A549 (cell line): ENCODE measurements at regions not wholly inside any gene's neighbourhood (a gene's known extent, or its start where the extent isn't known, plus 50 kb on each side); places are given as distances from the start of the nearest gene placed in this dataset.

Experiments
- ATAC-seq, 2 experiments: fragments of 200-7000 bp in 1 of 2; fragments of >200 bp in 1 of 2; cut with Nextera tagmentation in 1 of 2; cut with Tn5 transposase in 1 of 2; 3 replicates each; pipeline versions ENCODE4 v1.8.0 to v1.9.1; 2018 to 2020; ENCODE audit warnings: mild to moderate bottlenecking in 1 of 2, moderate library complexity in 1 of 2
- CTCF ChIA-PET: fragments of 300-600 bp; sonication (Branson Sonifier 250); formaldehyde crosslinking; extraction: SDS; loops from one replicate; lab custom pipeline; 2021; ENCODE audit warnings: antibody characterized with exemption, inconsistent platforms; lab: Yijun Ruan, JAX
- POLR2A ChIA-PET: fragments of 350-600 bp; formaldehyde crosslinking; extraction: SDS; loops from one replicate; lab custom pipeline; 2021; ENCODE audit warnings: antibody characterized with exemption, inconsistent platforms; lab: Yijun Ruan, JAX
- DNase-seq, 2 experiments: peaks; one replicate each; pipeline versions ENCODE4 v3.0.0 to v3.0.0-alpha.2; 2011 to 2016; ENCODE audit warnings: low read depth in 1 of 2, low spot score in 1 of 2
- FAIRE-seq: peaks from 2 replicates; lab custom pipeline; 2011; peaks lifted over from hg19 to GRCh38; lab: Jason Lieb, UNC
- H3K27ac ChIP-seq, 2 experiments: fragments of >200 bp; sonication (Bioruptor Twin); formaldehyde crosslinking; 3 replicates each; pipeline ENCODE4 v1.5.1; 2016 to 2017
- H3K4me1 ChIP-seq: fragments of >200 bp; sonication (Bioruptor Twin); formaldehyde crosslinking; 3 replicates; pipeline ENCODE4 v1.6.1; 2016
- H3K4me2 ChIP-seq: fragments of >200 bp; sonication (Bioruptor Twin); formaldehyde crosslinking; 3 replicates; pipeline ENCODE4 v1.6.1; 2016
- H3K4me3 ChIP-seq: fragments of >200 bp; sonication (Bioruptor Twin); formaldehyde crosslinking; 3 replicates; pipeline ENCODE4 v1.5.1; 2016
- H3K9me3 ChIP-seq: fragments of >200 bp; sonication (Bioruptor Twin); formaldehyde crosslinking; 3 replicates; pipeline ENCODE4 v1.6.1; 2016
- BHLHE40 ChIP-seq: IDR thresholded peaks from 2 replicates; pipeline ENCODE4 v1.6.1; 2012; ENCODE audit warnings: low read depth, low read length, inconsistent platforms
- EHMT2 ChIP-seq: fragments of 200-600 bp; sonication (generic); IDR thresholded peaks from 2 replicates; pipeline ENCODE4 v1.6.1; 2016; ENCODE audit warnings: antibody characterized with exemption, low read depth, mild to moderate bottlenecking, moderate library complexity
- ESRRA ChIP-seq: fragments of 150-350 bp; IDR thresholded peaks from 2 replicates; pipeline ENCODE4 v1.6.1; 2014; ENCODE audit warnings: mild to moderate bottlenecking, low read length, borderline replicate concordance
- FOSB ChIP-seq: fragments of 250-450 bp; sonication (Bioruptor Pico); IDR thresholded peaks from 2 replicates; pipeline ENCODE4 v1.5.0; 2020; ENCODE audit warnings: mild to moderate bottlenecking, moderate library complexity
- FOXS1 ChIP-seq: fragments of 250-450 bp; sonication (Bioruptor Pico); IDR thresholded peaks from 2 replicates; pipeline ENCODE4 v1.5.0; 2020; ENCODE audit warnings: mild to moderate bottlenecking, moderate library complexity
- GATA3 ChIP-seq: IDR thresholded peaks from 2 replicates; pipeline ENCODE4 v1.6.1; 2012; ENCODE audit warnings: borderline replicate concordance
- HDAC2 ChIP-seq: fragments of 200-600 bp; sonication (generic); IDR thresholded peaks from 2 replicates; pipeline ENCODE4 v1.6.1; 2016
- HEYL ChIP-seq: fragments of 250-450 bp; sonication (Bioruptor Pico); IDR thresholded peaks from 2 replicates; pipeline ENCODE4 v1.8.0; 2021; ENCODE audit warnings: mild to moderate bottlenecking, moderate library complexity
- HOXB13 ChIP-seq: fragments of 250-450 bp; sonication (Bioruptor Pico); IDR thresholded peaks from 2 replicates; pipeline ENCODE4 v1.5.0; 2020; ENCODE audit warnings: low read depth, mild to moderate bottlenecking, moderate library complexity
- JUNB ChIP-seq: fragments of >200 bp; sonication (Bioruptor Twin); formaldehyde crosslinking; IDR thresholded peaks from 2 replicates; pipeline ENCODE4 v1.6.1; 2016
- KDM1A ChIP-seq: fragments of 200-600 bp; sonication (generic); IDR thresholded peaks from 2 replicates; pipeline ENCODE4 v1.6.1; 2016; ENCODE audit warnings: low read depth, mild to moderate bottlenecking
- KDM5A ChIP-seq: fragments of 200-600 bp; sonication (generic); IDR thresholded peaks from 2 replicates; pipeline ENCODE4 v1.6.1; 2016; ENCODE audit warnings: antibody characterized with exemption, mild to moderate bottlenecking
- NFE2L2 ChIP-seq: fragments of 150-350 bp; conservative IDR thresholded peaks from 2 replicates; pipeline ENCODE4 v1.6.1; 2014; ENCODE audit warnings: low read length
- NR3C1 ChIP-seq: fragments of >200 bp; sonication (Bioruptor Twin); formaldehyde crosslinking; IDR thresholded peaks from 3 replicates; pipeline ENCODE4 v1.6.1; 2017
- PHF8 ChIP-seq: fragments of 200-600 bp; sonication (generic); IDR thresholded peaks from 2 replicates; pipeline ENCODE4 v1.6.1; 2016; ENCODE audit warnings: low read depth, mild to moderate bottlenecking, antibody characterized with exemption, moderate library complexity, borderline replicate concordance
- RFX5 ChIP-seq: fragments of 450-650 bp; IDR thresholded peaks from 2 replicates; pipeline ENCODE4 v1.7.1; 2014; ENCODE audit warnings: antibody characterized with exemption, mild to moderate bottlenecking, moderate library complexity
- RNF2 ChIP-seq: fragments of 200-600 bp; sonication (generic); IDR thresholded peaks from 2 replicates; pipeline ENCODE4 v1.6.1; 2016; ENCODE audit warnings: low read depth, mild to moderate bottlenecking, antibody characterized with exemption, moderate library complexity, borderline replicate concordance
- SMC3 ChIP-seq: fragments of >200 bp; sonication (Bioruptor Twin); formaldehyde crosslinking; IDR thresholded peaks from 3 replicates; pipeline ENCODE4 v1.6.1; 2018; ENCODE audit warnings: inconsistent platforms
- TP53 ChIP-seq: fragments of 250-450 bp; sonication (Bioruptor Pico); IDR thresholded peaks from 2 replicates; pipeline ENCODE4 v1.5.0; 2021; ENCODE audit warnings: mild to moderate bottlenecking, moderate library complexity
- ZC3H11A ChIP-seq: fragments of 450-650 bp; IDR thresholded peaks from 2 replicates; pipeline ENCODE4 v1.6.1; 2014; ENCODE audit warnings: antibody characterized with exemption, mild to moderate bottlenecking
- ZFP36 ChIP-seq: fragments of 450-650 bp; IDR thresholded peaks from 2 replicates; pipeline ENCODE4 v1.6.1; 2014; ENCODE audit warnings: borderline replicate concordance; ENCODE audit not compliant: partially characterized antibody
- ZNF302 ChIP-seq: fragments of 250-450 bp; sonication (Bioruptor Pico); IDR thresholded peaks from 2 replicates; pipeline ENCODE4 v1.9.0; 2021; ENCODE audit warnings: inconsistent platforms, mild to moderate bottlenecking, moderate library complexity
- ZSCAN20 ChIP-seq: fragments of 250-450 bp; sonication (Bioruptor Pico); IDR thresholded peaks from 2 replicates; pipeline ENCODE4 v1.8.0; 2022; ENCODE audit warnings: mild to moderate bottlenecking, moderate library complexity
- WGBS: methylation state at CpG from one replicate; pipeline ENCODE4 v1.1.6; 2017; ENCODE audit errors: missing lambda C conversion rate; 5-methylcytosine and 5-hydroxymethylcytosine counted together
- TF ChIP-seq, protein P1 (sequence below): fragments of 450-650 bp; IDR thresholded peaks from 2 replicates; pipeline ENCODE4 v1.6.1; 2014; ENCODE audit warnings: antibody characterized with exemption
- TF ChIP-seq, protein P2 (sequence below): fragments of >200 bp; sonication (Bioruptor Twin); formaldehyde crosslinking; IDR thresholded peaks from 3 replicates; pipeline ENCODE4 v1.5.1; 2016
- TF ChIP-seq, protein P3 (sequence below): fragments of >200 bp; sonication (Bioruptor Twin); formaldehyde crosslinking; IDR thresholded peaks from 3 replicates; pipeline ENCODE4 v1.6.1; 2016
- TF ChIP-seq, protein P4 (sequence below): IDR thresholded peaks from 2 replicates; pipeline ENCODE4 v1.6.1; 2012

DNA sequence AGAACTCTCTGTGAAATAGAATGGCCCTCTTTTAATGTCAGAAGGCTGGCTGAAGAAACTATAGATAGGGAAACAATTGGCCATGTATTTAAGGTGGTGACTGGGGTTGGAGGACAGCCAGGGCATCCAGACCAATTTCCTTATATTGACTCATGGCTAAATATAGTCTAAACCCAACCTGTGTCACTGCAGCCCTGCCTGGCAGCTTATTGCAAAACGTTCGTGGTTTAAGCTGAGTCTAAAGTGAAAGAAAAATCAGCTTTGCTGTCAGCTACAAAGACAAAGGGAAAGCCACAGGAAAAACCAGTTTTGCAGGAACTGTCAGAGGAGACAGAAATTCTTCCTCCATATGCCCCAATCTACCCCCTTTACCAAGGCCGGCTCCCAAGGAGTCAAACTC, 902.8 kb upstream of the NDST4 start:
- Histone ChIP-seq H3K4me3 (no peak overlapping the region), H3K4me2 (no peak overlapping the region), H3K27ac (no peak overlapping the region), H3K4me1 (no peaks in the 10 kb centered on the region), H3K9me3 (peaks cover 15% of the 10 kb centered on the region; the same call in 2 of the 3 replicates)
- ChIA-PET CTCF (no interaction called here), POLR2A (no interaction called here)
- no peak for FAIRE-seq
- TF ChIP-seq GATA3, result no peak
- no peak for TF ChIP-seq HDAC2
- no peak for TF ChIP-seq ZC3H11A
- TF ChIP-seq NFE2L2, result no peak
- no peak for TF ChIP-seq ZFP36
- no peak for TF ChIP-seq ZNF302 (CRISPR knock-in tag)
- TF ChIP-seq RFX5, result no peak
- no peak for TF ChIP-seq RNF2
- TF ChIP-seq, protein P1, sequence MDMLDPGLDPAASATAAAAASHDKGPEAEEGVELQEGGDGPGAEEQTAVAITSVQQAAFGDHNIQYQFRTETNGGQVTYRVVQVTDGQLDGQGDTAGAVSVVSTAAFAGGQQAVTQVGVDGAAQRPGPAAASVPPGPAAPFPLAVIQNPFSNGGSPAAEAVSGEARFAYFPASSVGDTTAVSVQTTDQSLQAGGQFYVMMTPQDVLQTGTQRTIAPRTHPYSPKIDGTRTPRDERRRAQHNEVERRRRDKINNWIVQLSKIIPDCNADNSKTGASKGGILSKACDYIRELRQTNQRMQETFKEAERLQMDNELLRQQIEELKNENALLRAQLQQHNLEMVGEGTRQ, result no peak
- TF ChIP-seq ZSCAN20 (CRISPR knock-in tag), result no peak
- TF ChIP-seq JUNB, result no peak
- TF ChIP-seq, protein P2, sequence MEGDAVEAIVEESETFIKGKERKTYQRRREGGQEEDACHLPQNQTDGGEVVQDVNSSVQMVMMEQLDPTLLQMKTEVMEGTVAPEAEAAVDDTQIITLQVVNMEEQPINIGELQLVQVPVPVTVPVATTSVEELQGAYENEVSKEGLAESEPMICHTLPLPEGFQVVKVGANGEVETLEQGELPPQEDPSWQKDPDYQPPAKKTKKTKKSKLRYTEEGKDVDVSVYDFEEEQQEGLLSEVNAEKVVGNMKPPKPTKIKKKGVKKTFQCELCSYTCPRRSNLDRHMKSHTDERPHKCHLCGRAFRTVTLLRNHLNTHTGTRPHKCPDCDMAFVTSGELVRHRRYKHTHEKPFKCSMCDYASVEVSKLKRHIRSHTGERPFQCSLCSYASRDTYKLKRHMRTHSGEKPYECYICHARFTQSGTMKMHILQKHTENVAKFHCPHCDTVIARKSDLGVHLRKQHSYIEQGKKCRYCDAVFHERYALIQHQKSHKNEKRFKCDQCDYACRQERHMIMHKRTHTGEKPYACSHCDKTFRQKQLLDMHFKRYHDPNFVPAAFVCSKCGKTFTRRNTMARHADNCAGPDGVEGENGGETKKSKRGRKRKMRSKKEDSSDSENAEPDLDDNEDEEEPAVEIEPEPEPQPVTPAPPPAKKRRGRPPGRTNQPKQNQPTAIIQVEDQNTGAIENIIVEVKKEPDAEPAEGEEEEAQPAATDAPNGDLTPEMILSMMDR, result no peak
- WGBS, result 0% methylated on average over 3 of the region's 3 CpGs
- no peak for ATAC-seq
- DNase-seq, result no peak

DNA sequence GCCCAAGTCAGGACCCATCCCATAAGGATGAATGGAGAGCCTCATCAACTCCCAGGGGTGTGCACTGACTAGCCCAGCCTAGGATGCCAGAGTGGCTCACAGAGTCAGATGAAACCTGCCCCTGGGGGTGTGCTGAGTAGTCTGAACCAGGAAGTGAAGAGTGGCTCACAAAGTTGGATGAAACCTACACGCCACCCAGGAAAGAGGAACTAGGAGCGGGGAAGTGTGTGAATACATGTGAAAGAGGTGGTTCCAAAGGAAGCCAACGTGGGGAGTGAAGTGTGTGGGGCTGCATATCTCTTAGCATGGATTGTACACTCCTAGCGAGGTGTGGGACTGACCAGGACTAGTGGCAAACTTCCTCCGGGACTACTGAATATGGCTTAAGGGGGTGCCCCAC, 902.1 kb upstream of the NDST4 start:
- no peak for FAIRE-seq
- POLR2A ChIA-PET, result no interaction called here
- H3K27ac ChIP-seq, result no peak overlapping the region
- peaks cover 15% of the 10 kb centered on the region; the same call in 2 of the 3 replicates for H3K9me3 ChIP-seq
- CTCF ChIA-PET, result no interaction called here
- TF ChIP-seq JUNB (no peak), BHLHE40 (no peak), SMC3 (no peak), KDM1A (no peak), RNF2 (no peak)
- TF ChIP-seq, protein P2, result no peak
- TF ChIP-seq, protein P3, sequence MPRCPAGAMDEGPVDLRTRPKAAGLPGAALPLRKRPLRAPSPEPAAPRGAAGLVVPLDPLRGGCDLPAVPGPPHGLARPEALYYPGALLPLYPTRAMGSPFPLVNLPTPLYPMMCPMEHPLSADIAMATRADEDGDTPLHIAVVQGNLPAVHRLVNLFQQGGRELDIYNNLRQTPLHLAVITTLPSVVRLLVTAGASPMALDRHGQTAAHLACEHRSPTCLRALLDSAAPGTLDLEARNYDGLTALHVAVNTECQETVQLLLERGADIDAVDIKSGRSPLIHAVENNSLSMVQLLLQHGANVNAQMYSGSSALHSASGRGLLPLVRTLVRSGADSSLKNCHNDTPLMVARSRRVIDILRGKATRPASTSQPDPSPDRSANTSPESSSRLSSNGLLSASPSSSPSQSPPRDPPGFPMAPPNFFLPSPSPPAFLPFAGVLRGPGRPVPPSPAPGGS, result no peak
- no peaks in the 10 kb centered on the region for H3K4me1 ChIP-seq
- 13% methylated on average over 4 of the region's 5 CpGs for WGBS
- DNase-seq, result no peak
- no peak for ATAC-seq
- no peak overlapping the region for H3K4me2 ChIP-seq
- H3K4me3 ChIP-seq, result no peak overlapping the region

DNA sequence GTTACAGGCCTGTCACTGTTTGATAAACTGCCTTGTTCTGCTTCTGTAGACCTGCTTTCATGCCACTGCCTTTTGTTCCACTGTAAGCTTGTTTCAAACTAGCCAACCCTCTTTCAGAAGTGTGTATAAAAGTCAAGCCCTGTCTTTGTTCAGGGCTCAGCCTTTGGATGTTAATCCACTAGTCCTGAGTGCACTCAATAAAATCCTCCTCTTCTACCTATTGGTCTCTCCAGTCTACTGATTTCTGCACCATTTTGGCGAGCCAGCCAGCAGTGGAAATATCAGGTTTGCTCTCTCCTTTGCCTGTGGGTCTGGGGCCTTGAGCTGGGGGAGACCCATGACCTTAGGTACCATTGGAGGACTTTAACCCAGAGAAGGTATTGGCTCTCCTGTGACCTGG, 901.6 kb upstream of the NDST4 start:
- no peak for TF ChIP-seq TP53
- no peak for TF ChIP-seq ESRRA
- no peak for TF ChIP-seq HEYL (CRISPR knock-in tag)
- TF ChIP-seq NR3C1, result no peak
- no peak for TF ChIP-seq HOXB13 (CRISPR knock-in tag)
- no peak for TF ChIP-seq FOXS1 (CRISPR knock-in tag)
- TF ChIP-seq, protein P4, sequence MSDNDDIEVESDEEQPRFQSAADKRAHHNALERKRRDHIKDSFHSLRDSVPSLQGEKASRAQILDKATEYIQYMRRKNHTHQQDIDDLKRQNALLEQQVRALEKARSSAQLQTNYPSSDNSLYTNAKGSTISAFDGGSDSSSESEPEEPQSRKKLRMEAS, result no peak
- TF ChIP-seq KDM5A, result no peak
- no peak for TF ChIP-seq EHMT2
- TF ChIP-seq FOSB (CRISPR knock-in tag), result no peak
- no peak for TF ChIP-seq RFX5
- no peak for TF ChIP-seq PHF8
- peak in 1 of 2 experiments; percentile 6 for DNase-seq
- CTCF ChIA-PET, result no interaction called here
- POLR2A ChIA-PET, result no interaction called here
- no peak for ATAC-seq
- Histone ChIP-seq H3K4me2 (no peak overlapping the region), H3K27ac (no peak overlapping the region), H3K9me3 (peaks cover 15% of the 10 kb centered on the region; the same call in 2 of the 3 replicates), H3K4me1 (no peaks in the 10 kb centered on the region), H3K4me3 (no peak overlapping the region)
- FAIRE-seq, result no peak
- WGBS, result 0% methylated on average over 1 of the region's 1 CpG
